HG03196 (cell line): ENCODE measurements at regions not wholly inside any gene's neighbourhood (a gene's known extent, or its start where the extent isn't known, plus 50 kb on each side); places are given as distances from the start of the nearest gene placed in this dataset.

Experiments
- ATAC-seq: cut with Tn5 transposase; IDR thresholded peaks from one replicate; pipeline ENCODE4 v1.9.1; 2021; ENCODE audit not compliant: unreplicated experiment

DNA sequence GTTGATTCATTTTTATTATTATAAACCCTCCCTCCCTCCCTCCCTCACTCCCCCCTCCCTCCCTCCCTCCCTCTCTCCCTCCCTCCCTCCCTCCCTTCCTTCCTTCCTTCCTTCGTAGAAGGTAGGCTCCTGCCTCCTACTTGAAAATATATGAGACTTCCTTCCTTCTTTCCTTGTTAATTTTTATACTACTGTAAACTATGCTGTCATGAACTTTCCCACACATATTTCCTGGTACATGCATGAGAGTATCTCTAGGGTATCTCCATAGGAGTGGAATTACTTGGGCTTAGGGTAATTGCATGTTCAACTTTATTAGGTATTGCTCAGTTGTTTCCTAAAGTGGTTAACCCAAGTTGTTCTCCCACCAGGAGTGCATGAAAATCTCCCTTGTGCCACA, 330.6 kb downstream of the KCNRG start:
- ATAC-seq: no peak

DNA sequence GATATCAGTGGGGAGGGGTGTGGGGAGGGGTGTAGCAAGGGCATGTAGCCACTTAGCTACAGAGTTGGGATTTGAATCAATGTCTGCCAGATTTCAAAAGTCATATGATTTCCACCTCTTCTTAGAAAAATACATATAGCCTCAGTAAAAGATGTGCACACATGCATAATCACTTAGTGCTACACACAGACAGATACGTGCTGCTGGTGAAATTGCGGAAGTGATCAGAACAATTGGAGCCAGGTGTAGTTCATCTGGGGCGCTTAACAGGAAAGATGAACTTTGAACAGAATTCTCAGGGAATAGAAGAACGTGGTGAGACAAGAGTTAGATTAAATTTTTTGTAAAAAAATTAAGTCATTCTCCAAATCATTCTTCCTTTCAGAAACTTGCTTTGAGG, 333.1 kb downstream of the KCNRG start:
- ATAC-seq: no peak

DNA sequence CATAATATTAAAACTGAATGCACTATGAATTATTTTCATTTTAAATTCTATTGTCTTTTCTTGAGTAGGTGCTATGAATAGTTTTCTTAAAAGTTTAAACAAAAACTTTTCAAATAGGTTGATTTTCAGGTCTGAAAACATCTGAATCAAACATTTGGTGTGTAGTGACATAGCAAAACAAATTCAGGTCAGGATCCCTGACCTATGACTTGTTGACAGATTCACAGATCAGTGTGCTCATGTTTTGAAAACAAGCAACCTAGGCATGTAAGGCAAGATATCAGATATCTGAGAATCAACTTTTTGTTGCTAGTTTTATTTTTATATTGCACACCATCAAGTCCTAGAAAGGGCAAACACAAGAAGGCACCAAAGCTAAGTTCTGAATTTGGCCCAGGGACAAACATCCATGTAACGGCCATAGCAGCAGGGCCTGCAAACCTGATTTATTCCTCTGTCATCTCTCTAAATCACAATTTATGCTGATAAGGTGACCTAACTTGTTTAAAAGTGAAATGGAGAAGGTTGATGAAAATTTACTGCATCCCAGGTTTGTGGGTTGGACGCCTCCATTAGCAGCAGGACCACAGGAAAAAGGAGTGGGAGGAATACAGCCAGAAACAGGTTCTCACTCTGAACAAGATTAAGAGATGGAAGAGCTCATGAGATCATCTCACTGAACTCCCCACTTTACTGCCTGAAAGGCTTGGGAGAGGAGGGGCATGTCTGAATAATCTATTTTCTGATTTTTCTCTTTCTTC, 337.7 kb downstream of the KCNRG start:
- no peak for ATAC-seq

DNA sequence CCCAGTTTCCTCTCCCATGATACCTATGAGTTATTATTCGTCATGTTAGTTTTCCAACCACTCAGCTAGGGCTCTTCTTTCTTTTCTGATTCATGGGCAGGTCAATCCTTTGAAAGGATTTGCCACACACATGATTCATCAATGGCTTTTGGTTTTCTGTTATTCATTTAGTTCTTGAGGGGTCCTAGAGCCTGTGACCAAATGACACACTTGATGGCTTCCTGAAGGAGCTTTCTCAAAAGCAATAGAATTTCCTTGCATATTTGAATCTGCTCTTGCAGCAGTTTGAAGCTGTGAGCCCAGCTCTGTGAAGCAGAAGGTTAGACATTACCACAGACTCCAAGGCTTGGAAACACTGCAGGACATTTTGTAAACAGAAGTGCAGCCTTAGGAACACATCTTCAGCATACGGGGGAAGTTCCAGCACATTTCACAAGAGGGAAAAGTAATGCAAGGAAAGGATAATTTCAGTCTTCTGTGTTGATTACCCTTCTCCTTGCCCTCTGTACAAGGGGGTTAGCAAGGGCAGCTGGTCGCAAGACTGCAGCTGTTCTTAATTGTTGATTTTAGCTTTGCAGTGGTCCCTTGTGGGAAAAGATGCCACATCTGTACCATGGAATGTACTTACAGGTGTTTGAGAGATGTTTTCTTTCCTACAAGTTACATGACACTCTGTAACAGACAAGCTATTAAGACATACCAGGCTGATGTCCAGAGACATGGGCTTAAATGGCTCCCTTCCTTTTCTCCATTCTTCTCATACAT, 338.6 kb downstream of the KCNRG start:
- ATAC-seq: no peak

DNA sequence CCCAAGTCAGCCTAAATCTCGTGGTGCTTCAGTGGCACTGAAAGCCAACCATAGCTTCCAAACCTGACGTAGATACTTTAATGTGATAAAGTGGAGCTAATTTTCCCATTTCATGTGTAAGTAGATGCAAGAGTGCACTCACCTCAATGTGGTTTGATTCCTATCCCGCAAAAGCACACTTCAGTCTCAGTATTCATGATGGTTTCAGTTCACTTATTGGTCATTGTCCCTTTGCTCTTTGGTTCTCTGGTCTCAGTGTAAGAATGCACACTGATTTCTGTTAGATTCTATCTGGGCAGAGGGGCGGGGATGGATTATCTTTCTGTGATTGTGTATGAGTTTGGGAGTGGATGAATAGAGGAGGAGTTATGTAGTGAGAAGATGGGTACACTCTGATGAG, 340.6 kb downstream of the KCNRG start:
- no peak for ATAC-seq

DNA sequence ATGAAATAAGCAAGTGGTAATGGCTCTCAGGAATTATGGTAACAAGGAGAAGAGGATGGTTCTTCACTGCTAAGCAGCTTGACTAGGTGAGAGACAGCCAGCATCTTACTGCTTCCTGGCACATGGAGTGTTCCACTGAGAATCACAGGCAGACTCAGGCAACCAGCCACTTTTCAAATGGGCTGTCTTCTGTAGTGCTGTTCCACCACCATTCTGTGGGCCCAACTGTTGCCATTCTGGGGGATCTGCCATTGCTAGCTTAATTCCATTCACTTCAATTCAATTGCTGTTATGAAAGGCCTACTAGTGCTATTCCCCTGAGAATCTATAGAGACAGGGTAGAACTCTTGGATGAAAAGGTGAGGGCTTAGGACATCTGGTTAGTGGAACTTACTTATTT, 341.9 kb downstream of the KCNRG start:
- no peak for ATAC-seq

DNA sequence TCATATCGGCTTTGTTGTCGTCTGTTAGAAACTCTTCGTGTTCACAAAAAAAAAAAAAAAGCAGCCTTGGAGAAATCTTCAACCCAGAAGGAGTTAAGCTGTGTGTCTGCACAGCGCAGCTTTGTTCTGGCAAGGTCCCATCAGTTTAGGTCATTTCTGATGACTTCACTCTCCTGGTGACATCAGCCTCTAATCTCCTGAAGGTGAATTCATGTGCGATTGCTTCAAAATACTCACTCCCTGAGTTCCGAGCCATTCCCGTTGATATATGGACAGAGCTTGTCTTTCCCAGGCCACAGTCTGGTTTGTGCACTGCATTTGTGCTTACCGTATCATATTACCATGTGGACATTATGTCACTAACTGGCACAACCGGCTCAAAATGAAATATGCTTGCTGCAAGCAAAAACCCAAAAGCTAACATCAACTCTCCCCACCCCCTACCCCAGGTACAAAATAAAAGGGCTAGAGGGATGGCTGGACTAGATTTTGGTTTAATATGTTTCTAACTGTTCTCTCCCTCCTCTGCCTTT, 342.4 kb downstream of the KCNRG start:
- ATAC-seq: no peak

DNA sequence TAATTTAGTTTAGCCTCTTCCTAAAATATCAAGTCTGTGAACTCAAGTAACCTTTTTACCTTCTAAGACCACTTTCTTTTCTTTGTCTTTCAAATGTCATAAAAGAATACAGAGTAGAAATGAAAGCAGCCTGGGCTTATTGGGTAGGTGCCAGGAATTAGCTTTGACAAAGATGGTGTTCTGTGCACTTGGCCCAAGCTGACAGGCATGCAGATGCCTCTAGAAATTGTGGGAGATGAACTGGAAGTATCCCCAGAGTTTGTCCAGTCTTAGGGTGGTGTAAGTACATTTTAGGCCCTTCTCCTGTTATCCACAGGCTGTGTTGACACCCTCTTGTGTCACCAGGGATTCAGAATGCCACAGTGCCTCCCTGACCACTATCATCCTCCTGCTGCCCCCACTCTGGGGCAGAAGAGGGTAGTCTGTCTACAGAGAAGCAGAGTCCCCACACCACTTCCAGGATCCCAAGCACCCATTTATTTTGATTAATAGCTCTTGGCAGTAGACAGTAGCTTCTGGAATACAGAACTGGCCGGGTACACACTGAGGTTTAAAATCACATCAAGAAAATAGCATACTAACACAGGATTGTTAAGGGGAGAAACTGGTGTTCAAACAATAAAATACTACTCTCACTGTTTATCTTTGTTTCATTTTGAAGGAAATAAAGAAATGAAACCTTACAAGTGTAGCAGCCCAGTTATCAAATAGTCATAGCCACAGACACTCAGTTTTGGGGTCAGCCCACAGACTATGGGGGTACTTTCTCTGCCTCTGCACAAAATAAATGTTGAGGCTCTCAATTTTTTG, 343.2 kb downstream of the KCNRG start:
- no peak for ATAC-seq

DNA sequence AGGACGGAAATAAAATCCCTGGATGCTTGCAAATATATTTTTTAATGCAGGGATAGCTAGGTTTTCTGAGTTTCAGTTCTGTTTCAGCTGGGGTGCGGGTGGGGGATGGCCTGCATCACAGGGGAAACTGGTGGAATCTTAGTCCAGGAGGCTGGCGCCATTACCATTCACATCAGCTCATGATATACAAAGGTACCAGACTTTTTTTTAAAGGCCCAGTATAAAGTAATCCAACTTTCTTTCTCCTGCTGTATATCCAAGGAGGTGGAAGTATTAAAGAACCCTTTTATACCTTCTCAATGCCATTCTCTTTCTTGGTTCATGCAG, 343.8 kb downstream of the KCNRG start:
- no peak for ATAC-seq

DNA sequence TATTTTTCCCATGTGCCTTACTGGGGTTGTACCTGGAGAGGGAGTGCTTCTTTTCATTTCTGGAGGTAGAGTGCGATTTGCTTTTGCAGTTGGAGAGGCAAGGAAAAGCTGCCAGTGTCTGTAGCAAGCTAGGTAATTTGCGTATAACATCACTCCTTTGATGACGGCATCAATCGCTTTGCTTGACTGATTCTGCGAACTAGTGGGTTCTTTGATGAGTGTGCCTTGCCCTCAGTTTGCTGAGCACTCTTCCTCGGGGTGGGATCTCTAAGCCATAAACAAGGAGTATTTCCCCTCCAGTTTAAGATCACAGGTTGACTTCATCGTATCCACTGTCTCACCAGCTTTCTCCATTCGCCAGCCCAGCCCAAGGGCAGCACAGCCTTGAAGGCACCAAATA, 344.5 kb downstream of the KCNRG start:
- no peak for ATAC-seq

DNA sequence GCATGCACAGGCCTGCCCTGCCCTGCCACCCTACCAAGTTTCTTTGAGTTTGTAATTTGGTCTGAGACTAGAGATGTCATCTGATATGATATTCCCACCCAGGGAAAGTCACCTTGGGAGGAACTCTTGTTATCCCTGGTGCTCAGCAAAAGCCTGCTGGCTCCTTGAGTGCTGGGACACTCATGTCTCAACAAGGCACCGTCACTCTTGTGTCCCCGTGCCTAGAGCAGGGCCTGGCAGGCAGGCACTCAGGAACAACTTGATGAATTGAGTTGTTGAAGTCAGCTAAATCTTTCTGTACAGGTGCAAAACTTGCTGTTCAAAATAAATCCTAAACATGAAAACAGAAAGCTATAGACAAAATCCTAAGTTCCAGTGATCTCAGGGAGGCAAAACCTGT, 345.4 kb downstream of the KCNRG start:
- ATAC-seq: no peak

DNA sequence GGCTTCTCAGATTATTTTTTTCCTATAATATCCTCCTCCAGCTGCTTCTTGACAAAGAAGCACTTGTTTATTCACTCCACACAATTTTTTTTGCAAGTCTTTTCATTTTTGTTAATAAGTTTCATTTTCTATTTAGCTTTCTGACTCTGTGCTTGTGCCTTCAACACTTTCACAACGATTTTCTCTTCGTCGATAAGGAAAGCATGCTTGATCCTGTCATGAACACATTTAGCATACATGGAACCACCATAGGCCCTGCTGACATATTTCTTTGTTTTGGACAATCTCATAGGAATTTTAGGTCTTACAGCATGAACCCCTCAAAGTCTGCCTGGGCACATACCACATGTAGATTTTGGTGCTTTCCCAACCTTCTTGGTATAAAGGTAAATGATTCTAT, 346.0 kb downstream of the KCNRG start:
- no peak for ATAC-seq

DNA sequence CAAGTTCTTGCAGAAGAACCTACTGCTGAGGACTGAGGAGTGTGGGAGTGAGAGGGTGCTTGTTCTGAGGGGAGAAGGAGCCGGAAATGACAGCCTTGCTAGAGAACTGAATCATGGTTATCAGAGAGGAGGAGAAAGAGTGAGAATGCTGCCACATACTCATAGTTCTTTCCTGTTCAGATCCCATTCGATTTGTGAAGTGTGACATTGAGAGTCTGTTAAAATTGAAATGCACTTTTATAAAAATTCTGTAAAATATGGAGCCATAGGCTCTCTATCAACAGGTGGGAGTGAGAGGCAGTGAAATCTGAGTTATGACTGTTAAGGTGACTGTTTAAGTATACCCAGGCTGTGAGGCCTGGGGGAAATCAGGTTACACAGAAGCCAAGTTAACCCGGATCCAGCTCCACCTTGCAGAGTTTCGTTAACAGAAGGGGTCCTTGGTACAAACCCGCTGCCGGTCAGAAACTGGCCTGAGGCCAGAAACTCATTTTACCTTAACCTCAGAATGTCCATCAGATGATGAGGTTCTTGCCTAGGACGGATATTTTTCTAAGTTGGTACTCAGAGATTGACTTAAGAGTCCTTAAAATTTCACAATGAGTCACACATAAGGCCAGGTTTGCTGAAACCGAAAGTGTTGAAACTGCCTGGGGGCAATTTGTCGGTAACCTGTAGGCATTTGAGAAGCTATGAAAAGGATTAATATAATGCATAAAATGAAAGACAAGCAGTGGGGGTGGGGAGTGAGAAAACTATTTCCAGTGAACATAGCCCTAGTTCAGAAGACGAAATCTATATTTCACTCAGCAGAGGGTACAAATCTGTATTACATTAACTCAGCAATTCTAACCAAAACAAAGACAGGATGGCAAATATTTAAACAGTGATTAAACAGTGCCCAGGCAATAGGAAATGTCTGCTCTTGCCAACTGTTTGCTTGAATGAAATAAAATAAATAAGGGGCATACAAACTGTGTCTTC, 350.5 kb downstream of the KCNRG start:
- peak; percentile 66 for ATAC-seq

DNA sequence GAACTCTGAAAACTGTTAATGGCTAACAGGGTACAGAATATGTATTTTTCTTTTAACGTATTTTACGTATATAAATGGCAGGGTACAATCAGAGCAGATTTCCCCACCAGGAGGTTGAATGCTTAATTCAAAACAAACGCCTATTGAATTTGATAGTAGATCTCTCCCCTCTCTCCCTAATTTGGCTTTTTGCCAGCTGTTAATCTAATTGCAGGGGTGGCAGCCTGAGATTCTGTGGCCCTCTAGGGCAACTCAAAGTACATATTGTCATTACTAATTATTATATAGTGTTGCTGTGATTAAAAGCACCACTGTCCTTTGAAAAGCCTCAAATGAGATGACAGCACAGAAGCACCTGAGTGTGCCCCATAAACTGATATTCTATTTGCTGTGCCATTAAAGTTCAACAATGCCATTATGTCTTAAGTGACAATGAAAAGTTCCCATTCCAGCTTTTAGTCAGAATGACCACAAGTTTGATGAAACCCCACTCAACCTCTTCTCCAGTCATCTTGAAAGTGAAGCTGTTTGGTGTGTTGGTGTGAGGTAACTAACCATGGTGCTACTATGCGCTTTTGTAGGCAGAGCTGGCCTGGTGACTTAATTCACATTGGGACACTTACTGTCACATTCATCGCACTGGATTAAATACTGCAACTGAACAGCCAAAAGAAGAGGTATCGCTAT, 351.4 kb downstream of the KCNRG start:
- peak; percentile 53 for ATAC-seq

DNA sequence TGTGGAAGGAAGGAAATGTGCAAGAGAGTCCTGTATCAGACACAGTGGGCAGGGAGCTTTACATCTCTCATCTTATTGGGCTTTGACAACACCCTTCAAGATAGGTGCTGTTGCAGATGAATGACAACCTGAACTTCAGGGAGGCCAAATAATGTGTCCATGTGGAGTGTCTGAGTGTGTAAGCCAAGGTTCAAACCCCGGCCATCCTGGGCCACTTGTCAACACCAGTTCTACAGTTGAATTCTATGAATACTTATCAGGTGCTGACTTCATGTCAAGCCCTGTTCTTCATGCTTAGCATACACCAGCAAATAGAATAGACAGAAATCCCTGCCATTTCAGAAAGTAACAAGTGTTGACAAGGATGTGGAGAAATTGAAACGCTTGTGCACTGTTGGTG, 354.4 kb downstream of the KCNRG start:
- no peak for ATAC-seq

DNA sequence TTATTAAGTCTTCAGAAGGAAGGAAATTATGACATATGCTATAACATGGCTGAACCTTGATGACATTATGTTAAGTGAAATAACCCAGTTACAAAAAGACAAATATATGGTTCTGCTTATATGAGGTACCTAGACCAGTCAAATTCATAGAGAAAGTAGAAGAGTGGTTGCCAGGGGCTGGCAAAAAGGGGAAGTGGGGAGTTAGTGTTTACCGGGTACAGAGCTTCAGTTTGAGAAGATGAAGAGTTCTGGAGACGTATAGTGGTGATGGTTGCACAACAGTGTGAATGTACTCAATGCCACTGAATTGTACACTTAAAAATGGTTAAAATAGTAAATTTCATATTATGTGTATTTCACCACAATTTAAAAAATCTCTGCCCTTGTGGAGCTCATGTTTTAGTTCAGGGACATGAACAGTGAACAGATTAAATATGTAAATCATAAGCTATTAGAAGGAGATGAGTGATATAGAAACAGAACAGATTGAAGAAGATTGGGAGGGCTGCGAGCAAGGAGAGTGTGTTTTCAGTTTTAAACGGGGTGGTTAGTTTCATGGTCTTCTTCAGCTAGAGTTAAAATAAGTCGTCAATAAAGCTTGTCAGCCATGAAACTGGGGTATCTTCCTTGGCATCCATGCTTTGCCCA, 355.2 kb downstream of the KCNRG start:
- ATAC-seq: peak; percentile 46

DNA sequence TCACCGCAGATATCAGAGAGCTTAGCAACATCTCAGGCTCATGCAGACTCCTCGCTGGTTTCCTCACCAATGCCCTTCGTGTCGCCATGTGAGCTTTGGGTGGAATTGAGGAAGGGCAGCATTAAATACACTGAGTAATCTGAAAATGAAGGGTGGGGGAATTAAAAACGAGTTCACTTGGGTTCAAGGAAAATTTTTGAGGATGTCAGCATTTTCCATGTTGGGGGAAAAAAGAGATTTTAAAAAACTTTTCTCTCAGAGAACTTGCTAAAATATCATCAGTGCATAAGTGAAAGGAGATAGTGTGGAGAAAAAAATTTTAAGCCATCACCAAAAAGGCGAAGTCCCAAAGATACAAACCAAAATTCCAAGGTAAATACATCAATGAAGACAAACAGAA, 359.3 kb downstream of the KCNRG start:
- ATAC-seq: no peak

DNA sequence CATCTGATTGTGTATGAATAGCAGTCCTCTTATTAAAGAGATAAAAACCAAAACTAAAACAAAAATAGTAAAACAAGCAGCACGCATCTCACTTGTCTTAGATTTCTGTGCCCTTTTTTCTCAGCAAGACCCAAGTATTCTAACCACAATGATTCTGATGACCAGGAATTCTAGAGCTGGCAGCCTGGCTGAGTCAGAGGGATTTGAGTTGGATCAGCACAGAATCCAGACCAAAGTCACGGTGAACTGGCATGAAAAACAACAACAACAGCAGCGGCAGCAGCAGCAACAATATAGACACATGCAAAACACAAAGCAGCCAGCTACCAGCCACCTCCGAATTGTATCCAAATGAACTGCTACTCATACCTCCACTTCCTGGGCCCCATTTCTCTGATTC, 360.5 kb downstream of the KCNRG start:
- no peak for ATAC-seq

DNA sequence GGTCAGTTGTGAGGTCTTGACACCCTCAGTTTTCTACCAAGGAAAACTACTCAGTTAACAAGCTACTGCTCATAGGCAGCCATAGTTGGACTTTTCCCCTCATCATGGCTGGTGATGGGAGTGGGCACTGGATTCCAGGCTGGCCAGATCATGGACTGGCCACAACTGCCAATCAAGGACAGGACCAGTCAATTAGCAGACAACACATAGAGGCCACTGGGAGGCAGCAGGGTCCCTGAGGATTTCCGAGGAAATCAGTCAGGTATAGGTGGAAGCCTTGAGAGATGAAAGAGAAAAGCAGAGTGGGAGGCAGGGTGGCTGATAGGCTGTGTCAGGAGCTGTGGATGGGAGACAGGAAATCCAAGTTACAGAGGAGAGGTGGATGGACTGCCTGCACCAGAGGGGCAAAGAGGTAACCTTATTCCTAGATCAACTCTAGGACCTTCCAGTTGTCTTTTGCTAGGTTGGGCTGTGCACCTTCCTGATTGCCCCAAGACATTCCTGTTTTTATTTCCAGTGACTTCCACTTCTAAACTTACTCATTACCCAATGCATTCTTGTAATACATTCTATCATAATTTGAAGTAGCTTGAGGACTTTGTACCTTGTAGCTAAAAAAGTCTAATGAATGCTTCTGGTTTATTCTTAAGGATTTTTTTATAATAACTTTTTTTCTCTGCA, 361.8 kb downstream of the KCNRG start:
- ATAC-seq: no peak
